Right lobe of liver (tissue), 4 donors: ENCODE measurements at regions not wholly inside any gene's neighbourhood (a gene's known extent, or its start where the extent isn't known, plus 50 kb on each side); places are given as distances from the start of the nearest gene placed in this dataset.
"Not testable (repeated sequence)": the region's sequence is repeated elsewhere in the genome, so short reads cannot be mapped to it uniquely, and the experiment has no call there.

ENCODE experiments used
- POLR2A ChIP-seq: fragments of 450-650 bp; IDR thresholded peaks from one replicate; pipeline ENCODE4 v1.6.1; 2017; ENCODE audit warnings: antibody characterized with exemption, mild to moderate bottlenecking
- TF ChIP-seq, protein P1 (sequence below), 4 donors: fragments of 200-600 bp in 3 of 4; fragments of 450-650 bp in 1 of 4; IDR thresholded peaks; one replicate each; pipeline versions ENCODE4 v1.5.1 to v1.8.0; 2016 to 2022; ENCODE audit warnings: antibody characterized with exemption in 4 of 4, mild to moderate bottlenecking in 2 of 4
- donor health status: DM: no; HTN: no; CAD: no.
- donor health status: DM: no; HTN: no; CAD: no.
- donor health status: DM: no; HTN: yes; CAD: no.

DNA sequence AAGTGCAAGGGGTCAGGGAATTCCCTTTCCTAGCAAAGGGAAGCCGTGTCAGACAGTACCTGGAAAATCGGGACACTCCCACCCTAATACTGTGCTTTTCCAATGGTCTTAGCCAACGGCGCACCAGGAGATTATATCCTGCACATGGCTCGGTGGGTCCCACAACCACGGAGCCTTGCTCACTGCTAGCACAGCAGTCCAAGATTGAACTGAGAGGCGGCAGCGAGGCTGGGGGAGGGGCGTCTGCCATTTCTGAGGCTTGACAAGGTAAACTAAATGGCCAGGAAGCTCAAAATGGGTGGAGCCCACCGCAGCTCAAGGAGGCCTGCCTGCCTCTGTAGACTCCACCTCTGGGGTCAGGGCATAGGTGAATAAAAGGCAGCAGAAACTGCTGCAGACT lies 76.5 kb upstream of the LINC00632 start:
- TF ChIP-seq, protein P1, sequence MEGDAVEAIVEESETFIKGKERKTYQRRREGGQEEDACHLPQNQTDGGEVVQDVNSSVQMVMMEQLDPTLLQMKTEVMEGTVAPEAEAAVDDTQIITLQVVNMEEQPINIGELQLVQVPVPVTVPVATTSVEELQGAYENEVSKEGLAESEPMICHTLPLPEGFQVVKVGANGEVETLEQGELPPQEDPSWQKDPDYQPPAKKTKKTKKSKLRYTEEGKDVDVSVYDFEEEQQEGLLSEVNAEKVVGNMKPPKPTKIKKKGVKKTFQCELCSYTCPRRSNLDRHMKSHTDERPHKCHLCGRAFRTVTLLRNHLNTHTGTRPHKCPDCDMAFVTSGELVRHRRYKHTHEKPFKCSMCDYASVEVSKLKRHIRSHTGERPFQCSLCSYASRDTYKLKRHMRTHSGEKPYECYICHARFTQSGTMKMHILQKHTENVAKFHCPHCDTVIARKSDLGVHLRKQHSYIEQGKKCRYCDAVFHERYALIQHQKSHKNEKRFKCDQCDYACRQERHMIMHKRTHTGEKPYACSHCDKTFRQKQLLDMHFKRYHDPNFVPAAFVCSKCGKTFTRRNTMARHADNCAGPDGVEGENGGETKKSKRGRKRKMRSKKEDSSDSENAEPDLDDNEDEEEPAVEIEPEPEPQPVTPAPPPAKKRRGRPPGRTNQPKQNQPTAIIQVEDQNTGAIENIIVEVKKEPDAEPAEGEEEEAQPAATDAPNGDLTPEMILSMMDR (IDR thresholded peaks at IDR 0.05), result not testable (repeated sequence)
- not testable (repeated sequence) for TF ChIP-seq POLR2A
